Skeletal muscle cell (primary cell): ENCODE measurements at regions not wholly inside any gene's neighbourhood (a gene's known extent, or its start where the extent isn't known, plus 50 kb on each side); places are given as distances from the start of the nearest gene placed in this dataset.
"Not testable (repeated sequence)": the region's sequence is repeated elsewhere in the genome, so short reads cannot be mapped to it uniquely, and the experiment has no call there.

ENCODE experiments used
- DNase-seq: peaks from one replicate; pipeline ENCODE4 v3.0.0-alpha.2; 2010; ENCODE audit warnings: low read depth
- H3K4me3 ChIP-seq: 2 replicates; pipeline ENCODE4 v1.5.1; 2011; ENCODE audit warnings: low read depth, mild to moderate bottlenecking, control low read depth, low read length, moderate library complexity

- no peak overlapping the region for H3K4me3 ChIP-seq
- no peak for DNase-seq
Observed at GRCh38 chr6:15021074-15021473, 224.8 kb upstream of the JARID2 start.

- DNase-seq, H3K4me3 ChIP-seq: not testable (repeated sequence)
Observed at GRCh38 chr6:15023018-15023417, 222.9 kb upstream of the JARID2 start.

GRCh38 chr6:15023448-15023847 is 222.4 kb upstream of the JARID2 start:
- no peak for DNase-seq
- H3K4me3 ChIP-seq = no peak overlapping the region

GRCh38 chr6:15025446-15025845 is 220.4 kb upstream of the JARID2 start:
- no peak for DNase-seq

GRCh38 chr6:15026832-15027231 is 219.0 kb upstream of the JARID2 start:
- DNase-seq = no peak
- H3K4me3 ChIP-seq = no peak overlapping the region

More at GRCh38 chr6:15025446-15025845, 220.4 kb upstream of the JARID2 start:
- no peak overlapping the region for H3K4me3 ChIP-seq

GRCh38 chr6:15027472-15027871 is 218.4 kb upstream of the JARID2 start:
- H3K4me3 ChIP-seq = no peak overlapping the region
- DNase-seq = no peak

GRCh38 chr6:15032015-15032414 is 213.9 kb upstream of the JARID2 start:
- no peak for DNase-seq
- no peak overlapping the region for H3K4me3 ChIP-seq

- no peak overlapping the region for H3K4me3 ChIP-seq
- DNase-seq = no peak
Observed at GRCh38 chr6:15033850-15034203, 212.0 kb upstream of the JARID2 start.

GRCh38 chr6:15036690-15037245 is 209.1 kb upstream of the JARID2 start:
- H3K4me3 ChIP-seq = no peak overlapping the region
- DNase-seq = no peak

- DNase-seq = no peak
- H3K4me3 ChIP-seq = no peak overlapping the region
Observed at GRCh38 chr6:15037253-15037652, 208.6 kb upstream of the JARID2 start.

GRCh38 chr6:15038013-15038791 is 207.7 kb upstream of the JARID2 start:
- no peak for DNase-seq

GRCh38 chr6:15039136-15039535 is 206.7 kb upstream of the JARID2 start:
- no peak overlapping the region for H3K4me3 ChIP-seq
- no peak for DNase-seq

More at GRCh38 chr6:15038013-15038791, 207.7 kb upstream of the JARID2 start:
- H3K4me3 ChIP-seq = no peak overlapping the region

- DNase-seq = no peak
- no peak overlapping the region for H3K4me3 ChIP-seq
Observed at GRCh38 chr6:15042938-15043337, 202.9 kb upstream of the JARID2 start.

- H3K4me3 ChIP-seq = no peak overlapping the region
- no peak for DNase-seq
Observed at GRCh38 chr6:15044146-15044882, 201.6 kb upstream of the JARID2 start.

- DNase-seq = no peak
- H3K4me3 ChIP-seq = no peak overlapping the region
Observed at GRCh38 chr6:15044948-15045347, 200.9 kb upstream of the JARID2 start.

- no peak for DNase-seq
- no peak overlapping the region for H3K4me3 ChIP-seq
Observed at GRCh38 chr6:15046751-15047150, 199.1 kb upstream of the JARID2 start.

- DNase-seq = no peak
- H3K4me3 ChIP-seq = no peak overlapping the region
Observed at GRCh38 chr6:15048367-15048766, 197.5 kb upstream of the JARID2 start.

- no peak overlapping the region for H3K4me3 ChIP-seq
- no peak for DNase-seq
Observed at GRCh38 chr6:15058200-15059061, 187.4 kb upstream of the JARID2 start.

GRCh38 chr6:15061180-15061641 is 184.7 kb upstream of the JARID2 start:
- H3K4me3 ChIP-seq = no peak overlapping the region
- no peak for DNase-seq
